ENCODE measurements at regions not wholly inside any gene's neighbourhood (a gene's known extent, or its start where the extent isn't known, plus 50 kb on each side); places are given as distances from the start of the nearest gene placed in this dataset.

GRCh38 chr5:68679041-68679440 is 414.8 kb upstream of the SLC30A5 start:
- H3K4me2 ChIP-seq, result no peak overlapping the region
- H3K4me1 ChIP-seq (ENCODE audit: control insufficient read depth in 1 of 2, insufficient read depth in 2 of 2, low read depth in 1 of 2, low read length in 1 of 2), result peaks cover 0 to 16% of the 10 kb centered on the region in 2 experiments; a peak in 2 of 4 replicates

More at GRCh38 chr5:68679041-68679440, 414.8 kb upstream of the SLC30A5 start:
- H3K9ac ChIP-seq, result no peak overlapping the region
- H3K9me3 ChIP-seq, result no peaks in the 10 kb centered on the region
- H2AFZ ChIP-seq (ENCODE audit: low read depth), result no peak overlapping the region
- H3F3A ChIP-seq (replicated peaks; ENCODE audit: insufficient read depth), result no peaks in the 10 kb centered on the region
- H3K27me3 ChIP-seq (ENCODE audit: insufficient read depth), result no peaks in the 10 kb centered on the region
- no peak overlapping the region for H3K27ac ChIP-seq (ENCODE audit: low read depth in 2 of 2, low read length in 1 of 2)
- H3K36me3 ChIP-seq (replicated peaks in 1 of 2; ENCODE audit: control insufficient read depth in 1 of 2, insufficient read depth in 2 of 2, low read length in 1 of 2), result no peaks in the 10 kb centered on the region
- WGBS (ENCODE audit: low lambda C conversion rate), result 83% methylated on average over 1 of the region's 1 CpG
- H3K79me2 ChIP-seq (ENCODE audit: insufficient read depth), result no peaks in the 10 kb centered on the region
- no peaks in the 10 kb centered on the region for H4K20me1 ChIP-seq (ENCODE audit: insufficient read depth)
- DNase-seq, result no peak
- CTCF ChIA-PET, result no interaction called here
- no peak for TF ChIP-seq MEF2A (IDR thresholded peaks at IDR 0.05; ENCODE audit: borderline replicate concordance, low read depth)
- no peak for TF ChIP-seq POLR2AphosphoS5 (IDR thresholded peaks at IDR 0.05; ENCODE audit: low read depth, low read length)
- TF ChIP-seq PBX3 (IDR thresholded peaks at IDR 0.05), result no peak
- no peak for TF ChIP-seq FOSL2 (IDR thresholded peaks at IDR 0.05; ENCODE audit: borderline replicate concordance, low read depth)
- TF ChIP-seq YY1 (IDR thresholded peaks at IDR 0.05; ENCODE audit: low read depth), result no peak
- no peak for TF ChIP-seq SIN3A (IDR thresholded peaks at IDR 0.05; ENCODE audit: borderline replicate concordance, low read depth, low read length)
- TF ChIP-seq CTCF (IDR thresholded peaks at IDR 0.05), result no peak
- TF ChIP-seq MAX (IDR thresholded peaks at IDR 0.05; ENCODE audit: low read depth), result no peak
- no peak for TF ChIP-seq SMC3 (IDR thresholded peaks at IDR 0.05; ENCODE audit: low read depth, low read length)
- TF ChIP-seq USF2 (IDR thresholded peaks at IDR 0.05; ENCODE audit: borderline replicate concordance, low read depth, low read length), result no peak
- TF ChIP-seq GATA2 (CRISPR knock-in tag; IDR thresholded peaks at IDR 0.05), result no peak
- no peak for TF ChIP-seq IRF3 (IDR thresholded peaks at IDR 0.05; ENCODE audit: low read depth, low read length)
- no peak for TF ChIP-seq CHD2 (IDR thresholded peaks at IDR 0.05; ENCODE audit: low read length, partially characterized antibody)
- TF ChIP-seq MXI1 (IDR thresholded peaks at IDR 0.05; ENCODE audit: low read depth, low read length), result no peak
- no peak for TF ChIP-seq ELF1 (IDR thresholded peaks at IDR 0.05)
- TF ChIP-seq RCOR1 (IDR thresholded peaks at IDR 0.05; ENCODE audit: low read length), result no peak
- TF ChIP-seq RXRA (IDR thresholded peaks at IDR 0.05; ENCODE audit: borderline replicate concordance, low read depth), result no peak
- no peak for TF ChIP-seq RFX5 (IDR thresholded peaks at IDR 0.05; ENCODE audit: low read length)
- no peak for TF ChIP-seq ZBTB33 (IDR thresholded peaks at IDR 0.05; ENCODE audit: borderline replicate concordance, low read depth)
- POLR2A ChIA-PET, result no interaction called here
- no peak overlapping the region for H3K4me3 ChIP-seq (ENCODE audit: low read depth in 2 of 2, low read length in 1 of 2)
- H3K9me2 ChIP-seq, result no peaks in the 10 kb centered on the region
